SHP77 (cell line): ENCODE measurements at regions not wholly inside any gene's neighbourhood (a gene's known extent, or its start where the extent isn't known, plus 50 kb on each side); places are given as distances from the start of the nearest gene placed in this dataset.

Experiments used
- DNase-seq, 2 experiments: peaks; one replicate each; lab custom pipeline; 2025; lab: John Stamatoyannopoulos, UW

GRCh38 chr2:191559569-191559968, 118.4 kb upstream of the NABP1 start:
- no peak for DNase-seq

GRCh38 chr2:191560411-191560980, 117.4 kb upstream of the NABP1 start:
- DNase-seq, result peak in 1 of 2 experiments; percentile 14

- no peak for DNase-seq
Measured at GRCh38 chr2:191565120-191565519, 112.8 kb upstream of the NABP1 start.

- no peak for DNase-seq
Measured at GRCh38 chr2:191565647-191566198, 112.2 kb upstream of the NABP1 start.

- DNase-seq, result peak; percentile 47 to 50
Measured at GRCh38 chr2:191566344-191566743, 111.6 kb upstream of the NABP1 start.

- no peak for DNase-seq
Measured at GRCh38 chr2:191567206-191567605, 110.7 kb upstream of the NABP1 start.

GRCh38 chr2:191569025-191569424, 108.9 kb upstream of the NABP1 start:
- DNase-seq, result no peak

- DNase-seq, result no peak
Measured at GRCh38 chr2:191571163-191571769, 106.7 kb upstream of the NABP1 start.

- DNase-seq, result no peak
Measured at GRCh38 chr2:191572319-191572718, 105.6 kb upstream of the NABP1 start.

GRCh38 chr2:191573216-191573615, 104.7 kb upstream of the NABP1 start:
- no peak for DNase-seq

GRCh38 chr2:191574232-191574631, 103.7 kb upstream of the NABP1 start:
- DNase-seq, result no peak

GRCh38 chr2:191577605-191578004, 100.3 kb upstream of the NABP1 start:
- no peak for DNase-seq

- no peak for DNase-seq
Measured at GRCh38 chr2:191578031-191578430, 99.9 kb upstream of the NABP1 start.

GRCh38 chr2:191580581-191580980, 97.4 kb upstream of the NABP1 start:
- no peak for DNase-seq

GRCh38 chr2:191581003-191581402, 96.9 kb upstream of the NABP1 start:
- DNase-seq, result no peak

- no peak for DNase-seq
Measured at GRCh38 chr2:191582355-191582754, 95.6 kb upstream of the NABP1 start.

- DNase-seq, result no peak
Measured at GRCh38 chr2:191591025-191591424, 86.9 kb upstream of the NABP1 start.

- no peak for DNase-seq
Measured at GRCh38 chr2:191593622-191594385, 84.1 kb upstream of the NABP1 start.

GRCh38 chr2:191597186-191597751, 80.7 kb upstream of the NABP1 start:
- no peak for DNase-seq

- DNase-seq, result no peak
Measured at GRCh38 chr2:191598296-191598695, 79.6 kb upstream of the NABP1 start.

- no peak for DNase-seq
Measured at GRCh38 chr2:191601060-191601459, 76.9 kb upstream of the NABP1 start.

GRCh38 chr2:191604154-191604553, 73.8 kb upstream of the NABP1 start:
- DNase-seq, result no peak

- no peak for DNase-seq
Measured at GRCh38 chr2:191607096-191607495, 70.8 kb upstream of the NABP1 start.
